NCI-H2029 treated with DMSO at 0.1 percent for 48 hours (cell line): ENCODE measurements at regions not wholly inside any gene's neighbourhood (a gene's known extent, or its start where the extent isn't known, plus 50 kb on each side); places are given as distances from the start of the nearest gene placed in this dataset.
"Not testable (repeated sequence)": the region's sequence is repeated elsewhere in the genome, so short reads cannot be mapped to it uniquely, and the experiment has no call there.

Source experiments
- DNase-seq: peaks from one replicate; lab custom pipeline; 2025; lab: John Stamatoyannopoulos, UW

- DNase-seq: no peak
Measured at GRCh38 chr14:39666386-39666785, 234.2 kb upstream of the FBXO33 start.

DNA sequence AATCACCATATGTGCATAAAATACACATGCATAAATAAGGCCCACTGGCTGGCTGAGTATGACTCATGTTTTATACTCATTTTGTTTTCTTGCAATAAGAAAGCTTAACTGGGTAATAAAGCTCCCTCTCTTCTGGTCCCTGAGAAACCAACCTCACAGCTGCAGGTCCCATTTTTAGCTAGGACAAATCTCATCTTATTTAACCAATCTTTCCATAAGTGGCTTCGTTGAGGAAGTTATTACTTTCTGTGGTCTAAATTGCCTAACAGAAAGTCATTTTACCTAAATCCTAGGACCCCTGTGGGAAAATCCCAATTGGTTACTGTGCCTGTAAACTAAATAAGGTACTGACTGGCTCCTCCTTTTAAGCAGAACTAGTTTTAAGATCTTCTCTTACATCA is 232.8 kb upstream of the FBXO33 start:
- no peak for DNase-seq

GRCh38 chr14:39664646-39665045 is 232.4 kb upstream of the FBXO33 start:
- DNase-seq: no peak

DNA sequence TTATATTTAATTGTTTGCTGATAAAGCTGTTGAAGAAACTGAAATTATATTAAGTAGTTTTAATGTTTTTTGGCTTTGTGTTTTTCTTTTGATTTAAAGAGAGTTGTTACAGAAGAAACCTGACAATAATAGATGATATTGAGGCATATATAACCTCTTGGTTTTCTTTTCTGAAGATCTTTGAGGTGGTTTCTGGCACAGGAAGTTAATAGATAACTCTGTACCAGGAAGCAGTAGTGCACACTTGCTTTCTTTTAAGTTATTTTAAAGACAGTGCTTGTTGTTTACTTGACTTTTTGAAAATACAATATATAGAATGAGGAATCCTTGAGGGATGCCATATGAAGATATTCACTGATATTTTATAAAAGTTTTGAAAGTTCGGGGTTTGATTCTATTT is 209.0 kb upstream of the FBXO33 start:
- no peak for DNase-seq

GRCh38 chr14:39639009-39639408 is 206.8 kb upstream of the FBXO33 start:
- not testable (repeated sequence) for DNase-seq

DNA sequence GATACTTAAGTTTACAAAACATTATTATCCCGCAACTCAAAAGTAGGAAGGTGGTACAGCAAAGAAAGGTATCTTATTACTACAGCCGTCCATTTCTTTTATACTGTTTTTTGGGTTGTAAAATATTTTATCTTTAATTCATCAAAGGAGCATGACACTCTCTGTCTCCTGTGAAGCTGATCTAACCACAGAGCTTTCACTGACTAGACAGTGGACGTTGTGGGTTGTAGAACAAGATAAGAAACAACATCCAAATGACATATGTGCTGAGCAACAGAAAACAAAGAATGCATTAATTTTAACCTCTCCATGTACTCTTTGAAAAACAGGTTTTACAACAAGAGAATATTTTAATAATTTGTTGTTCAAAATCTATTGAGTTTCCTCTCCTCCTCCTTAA is 195.9 kb upstream of the FBXO33 start:
- no peak for DNase-seq

DNA sequence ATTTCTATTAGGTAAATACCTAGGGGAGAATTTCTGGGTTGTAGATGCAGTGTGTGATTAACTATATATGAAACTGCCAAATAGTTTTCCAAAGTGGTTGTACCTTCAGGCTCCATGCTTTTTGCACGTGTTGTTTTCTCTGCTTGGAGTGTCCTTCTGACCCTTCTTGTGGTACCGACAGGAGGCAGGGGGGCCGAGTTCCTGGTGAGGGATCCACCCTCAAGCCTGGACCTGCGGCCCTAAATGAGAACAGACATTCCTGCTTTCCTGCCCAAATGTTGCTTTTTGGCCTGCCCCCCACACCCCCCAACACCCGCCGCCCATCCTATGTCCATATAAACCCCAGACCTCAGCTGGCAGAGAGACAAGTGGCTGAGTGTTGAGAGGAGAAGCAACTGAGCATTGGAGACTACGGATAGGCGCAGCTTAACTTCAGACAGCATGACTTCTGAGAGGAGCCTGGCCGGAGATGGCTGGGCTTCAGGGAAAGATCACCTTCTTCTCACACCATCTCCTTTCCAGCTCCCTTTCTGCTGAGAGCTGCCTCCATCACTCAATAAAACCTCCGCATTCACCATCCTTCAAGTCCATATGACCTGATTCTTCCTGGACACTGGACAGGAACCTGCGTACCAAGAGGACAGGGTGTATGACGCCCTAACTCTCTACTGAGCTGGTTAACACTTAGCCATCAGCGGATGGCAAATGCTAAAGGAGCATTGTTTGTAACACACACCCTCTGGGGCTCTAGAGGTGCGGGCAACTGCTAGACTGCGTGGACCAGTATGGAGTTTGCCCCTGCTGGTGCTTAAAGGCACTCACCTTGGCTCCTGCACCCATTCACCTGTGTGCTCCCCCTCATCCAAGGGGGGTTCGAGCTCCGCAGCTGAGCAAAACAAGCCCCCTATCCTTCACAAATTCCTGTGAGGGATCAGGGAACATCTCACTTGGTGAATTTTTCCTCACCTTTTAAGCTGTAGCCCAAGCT is 194.7 kb upstream of the FBXO33 start:
- no peak for DNase-seq

GRCh38 chr14:39621678-39622077 is 189.4 kb upstream of the FBXO33 start:
- no peak for DNase-seq

GRCh38 chr14:39621223-39621622 is 189.0 kb upstream of the FBXO33 start:
- DNase-seq: no peak

DNA sequence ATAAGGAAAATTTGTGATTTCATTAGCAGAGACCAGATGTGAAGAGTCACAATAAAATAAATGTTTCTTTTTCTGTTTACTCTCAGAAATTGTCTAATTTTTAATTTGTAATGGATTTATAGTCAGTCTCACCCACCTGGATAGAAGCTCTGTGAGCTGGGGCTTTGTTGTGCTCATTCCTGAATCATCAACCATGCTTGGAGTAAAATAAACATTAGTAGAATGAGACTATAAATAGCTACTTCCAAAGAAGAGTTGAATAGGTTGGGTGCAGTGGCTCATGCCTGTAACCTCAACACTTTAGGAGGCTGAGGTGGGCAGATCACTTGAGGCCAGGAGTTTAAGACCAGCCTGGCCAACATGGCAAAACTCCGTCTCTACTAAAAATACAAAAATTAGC is 185.3 kb upstream of the FBXO33 start:
- no peak for DNase-seq

- DNase-seq: no peak
Measured at GRCh38 chr14:39615352-39615751, 183.1 kb upstream of the FBXO33 start.

- no peak for DNase-seq
Measured at GRCh38 chr14:39614297-39614923, 182.2 kb upstream of the FBXO33 start.

DNA sequence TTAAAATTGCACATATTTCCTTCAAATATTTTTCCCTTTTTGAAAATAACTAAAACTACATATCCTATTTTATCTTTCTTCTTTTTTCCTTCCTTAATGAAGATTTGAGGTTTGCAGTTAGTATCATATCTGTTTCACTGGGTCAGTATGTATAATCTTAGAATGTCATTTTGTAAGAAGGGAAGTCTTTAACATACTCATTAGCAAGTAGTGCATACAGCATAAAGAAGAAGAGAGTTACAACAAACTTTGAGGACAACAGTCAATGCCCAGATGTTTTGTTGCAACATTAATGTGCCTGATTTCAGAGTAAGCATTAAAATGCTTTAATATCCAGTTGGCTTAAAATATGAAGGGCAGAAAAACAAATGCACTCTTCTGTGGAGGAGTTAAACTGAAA is 176.9 kb upstream of the FBXO33 start:
- no peak for DNase-seq

- no peak for DNase-seq
Measured at GRCh38 chr14:39607978-39608377, 175.7 kb upstream of the FBXO33 start.

DNA sequence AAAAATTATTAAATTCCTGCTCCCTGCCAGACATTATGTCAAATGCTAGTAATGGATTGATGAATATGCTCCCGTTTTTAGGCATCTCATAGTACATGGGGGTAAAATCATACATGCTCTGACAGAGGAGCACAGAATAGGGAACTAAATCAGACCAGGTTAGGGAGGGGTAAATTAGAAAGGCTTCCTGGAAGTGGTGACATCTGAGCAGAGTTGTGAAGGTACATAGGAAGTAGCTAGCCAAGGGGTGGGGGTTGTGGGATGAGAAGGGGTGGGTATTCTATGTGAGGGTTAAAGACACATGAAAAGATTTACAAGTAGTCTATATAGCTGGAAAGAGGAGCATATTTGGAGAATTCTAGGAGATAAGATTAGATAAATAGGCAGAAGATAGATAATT is 171.7 kb upstream of the FBXO33 start:
- no peak for DNase-seq

DNA sequence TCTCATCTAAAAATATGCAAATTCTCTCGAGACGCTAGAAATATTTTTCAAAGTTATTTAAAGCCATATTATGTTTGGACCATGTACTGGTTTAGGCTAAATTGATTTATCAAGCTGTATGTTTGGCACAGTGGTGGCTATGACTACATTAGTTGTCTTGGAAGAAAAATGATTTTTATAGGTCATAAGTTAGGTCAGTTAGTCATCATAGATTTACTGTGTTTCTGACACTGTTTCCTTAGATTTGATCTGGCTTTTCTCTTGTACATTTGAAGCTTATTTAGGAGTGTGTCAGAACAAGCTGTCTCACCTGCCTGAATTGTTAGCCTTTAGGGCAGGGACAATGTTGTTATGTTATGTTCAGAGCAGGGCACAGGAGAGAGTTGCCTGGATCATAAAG is 161.1 kb upstream of the FBXO33 start:
- DNase-seq: no peak

- DNase-seq: no peak
Measured at GRCh38 chr14:39592116-39592789, 160.0 kb upstream of the FBXO33 start.

- not testable (repeated sequence) for DNase-seq
Measured at GRCh38 chr14:39589882-39590281, 157.6 kb upstream of the FBXO33 start.

GRCh38 chr14:39582028-39582654 is 149.9 kb upstream of the FBXO33 start:
- DNase-seq: no peak

DNA sequence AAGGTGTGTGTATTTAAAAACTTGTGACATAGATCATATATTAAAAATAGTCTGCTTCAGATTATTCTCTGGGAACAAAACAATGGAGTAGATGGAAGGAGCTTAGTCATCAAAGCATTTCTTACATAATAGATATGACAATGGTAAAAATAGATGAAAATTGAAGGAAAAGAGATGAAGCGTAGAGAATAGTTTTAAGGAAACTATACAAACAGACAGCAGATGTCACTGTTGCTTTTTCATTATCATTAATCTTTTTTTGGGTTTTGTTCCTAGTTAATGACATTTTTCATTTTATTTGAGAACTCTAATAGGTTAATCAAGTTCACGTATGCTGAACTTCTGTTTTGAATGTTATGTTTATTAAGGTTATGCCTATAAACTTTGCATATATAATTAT is 149.2 kb upstream of the FBXO33 start:
- no peak for DNase-seq

GRCh38 chr14:39580696-39581095 is 148.5 kb upstream of the FBXO33 start:
- no peak for DNase-seq

- DNase-seq: no peak
Measured at GRCh38 chr14:39576736-39577135, 144.5 kb upstream of the FBXO33 start.
